Neural progenitor cell (in vitro differentiated cells): ENCODE measurements at regions not wholly inside any gene's neighbourhood (a gene's known extent, or its start where the extent isn't known, plus 50 kb on each side); places are given as distances from the start of the nearest gene placed in this dataset.

Source experiments
- EZH2 ChIP-seq: fragments of 200-600 bp; sonication (generic); IDR thresholded peaks from 2 replicates; pipeline ENCODE4 v1.6.1; 2017; ENCODE audit warnings: antibody characterized with exemption, mild to moderate bottlenecking, moderate library complexity
- EZH2phosphoT487 ChIP-seq: fragments of 200-600 bp; sonication (generic); IDR thresholded peaks from 2 replicates; pipeline ENCODE4 v1.6.1; 2017; ENCODE audit warnings: antibody characterized with exemption
- TF ChIP-seq, protein P1 (sequence below): fragments of 200-600 bp; sonication (generic); IDR thresholded peaks from 2 replicates; pipeline ENCODE4 v1.5.1; 2017; ENCODE audit warnings: antibody characterized with exemption, mild to moderate bottlenecking

DNA sequence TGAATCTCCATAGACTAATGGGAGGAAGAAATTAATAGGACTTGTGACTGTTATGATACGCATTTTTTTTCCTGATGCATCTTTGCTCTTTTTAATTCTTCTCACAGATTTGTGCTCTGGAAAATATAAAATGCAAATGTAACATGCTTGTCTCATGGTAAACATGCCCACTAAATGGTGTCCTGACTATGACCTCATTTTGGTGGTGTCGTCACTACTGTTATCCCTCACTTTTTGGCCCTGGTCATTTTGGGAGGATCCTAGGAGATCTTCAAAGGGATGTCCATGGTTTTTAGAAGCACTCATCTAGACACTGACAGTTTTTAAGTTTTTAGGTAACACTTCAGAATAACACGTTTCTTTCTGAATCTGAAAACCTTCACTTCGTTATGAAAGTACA, 790.8 kb upstream of the FBXO33 start:
- TF ChIP-seq, protein P1, sequence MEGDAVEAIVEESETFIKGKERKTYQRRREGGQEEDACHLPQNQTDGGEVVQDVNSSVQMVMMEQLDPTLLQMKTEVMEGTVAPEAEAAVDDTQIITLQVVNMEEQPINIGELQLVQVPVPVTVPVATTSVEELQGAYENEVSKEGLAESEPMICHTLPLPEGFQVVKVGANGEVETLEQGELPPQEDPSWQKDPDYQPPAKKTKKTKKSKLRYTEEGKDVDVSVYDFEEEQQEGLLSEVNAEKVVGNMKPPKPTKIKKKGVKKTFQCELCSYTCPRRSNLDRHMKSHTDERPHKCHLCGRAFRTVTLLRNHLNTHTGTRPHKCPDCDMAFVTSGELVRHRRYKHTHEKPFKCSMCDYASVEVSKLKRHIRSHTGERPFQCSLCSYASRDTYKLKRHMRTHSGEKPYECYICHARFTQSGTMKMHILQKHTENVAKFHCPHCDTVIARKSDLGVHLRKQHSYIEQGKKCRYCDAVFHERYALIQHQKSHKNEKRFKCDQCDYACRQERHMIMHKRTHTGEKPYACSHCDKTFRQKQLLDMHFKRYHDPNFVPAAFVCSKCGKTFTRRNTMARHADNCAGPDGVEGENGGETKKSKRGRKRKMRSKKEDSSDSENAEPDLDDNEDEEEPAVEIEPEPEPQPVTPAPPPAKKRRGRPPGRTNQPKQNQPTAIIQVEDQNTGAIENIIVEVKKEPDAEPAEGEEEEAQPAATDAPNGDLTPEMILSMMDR, result no peak
- no peak for TF ChIP-seq EZH2
- no peak for TF ChIP-seq EZH2phosphoT487
